GM13977 (cell line): ENCODE measurements at regions not wholly inside any gene's neighbourhood (a gene's known extent, or its start where the extent isn't known, plus 50 kb on each side); places are given as distances from the start of the nearest gene placed in this dataset.
"Not testable (repeated sequence)": the region's sequence is repeated elsewhere in the genome, so short reads cannot be mapped to it uniquely, and the experiment has no call there.

Source experiments
- DNase-seq: peaks from one replicate; pipeline ENCODE4 v3.0.0; 2012; ENCODE audit warnings: low spot score
- in situ Hi-C: fragments of 300-500 bp; cut with MboI; formaldehyde crosslinking; loops from one replicate; pipeline ENCODE4 v1.12.0; 2022; ENCODE audit warnings: low sequenced_read_pairs, low pct_unique_long_range_greater_than_20kb, mixed read lengths, inconsistent platforms; ENCODE audit not compliant: unreplicated experiment
- TF ChIP-seq, protein P1 (sequence below): IDR thresholded peaks from 2 replicates; pipeline ENCODE4 v1.5.1; 2012; ENCODE audit warnings: mild to moderate bottlenecking, control low read depth; ENCODE audit not compliant: insufficient read depth; ENCODE audit errors: extremely low read depth, missing control alignments

DNA sequence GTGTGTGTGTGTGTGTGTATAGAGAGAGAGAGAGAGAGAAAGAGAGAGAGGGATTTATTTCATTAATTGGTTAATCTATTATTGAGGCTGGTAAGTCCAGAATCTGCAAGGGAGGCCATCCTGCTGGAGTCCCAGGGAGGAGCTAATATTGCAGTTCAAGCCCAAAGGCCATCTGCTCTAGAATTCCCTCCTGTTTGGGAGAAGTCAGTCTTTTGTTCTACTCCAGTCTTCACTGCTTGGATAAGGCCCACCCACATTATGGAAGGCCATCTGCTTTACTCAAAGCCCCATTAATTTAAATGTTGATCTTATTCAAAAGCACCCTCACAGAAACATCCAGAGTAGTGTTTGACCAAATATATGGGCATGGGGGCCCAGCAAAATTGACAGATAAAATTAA lies 317.5 kb upstream of the RASGEF1B start:
- TF ChIP-seq, protein P1, sequence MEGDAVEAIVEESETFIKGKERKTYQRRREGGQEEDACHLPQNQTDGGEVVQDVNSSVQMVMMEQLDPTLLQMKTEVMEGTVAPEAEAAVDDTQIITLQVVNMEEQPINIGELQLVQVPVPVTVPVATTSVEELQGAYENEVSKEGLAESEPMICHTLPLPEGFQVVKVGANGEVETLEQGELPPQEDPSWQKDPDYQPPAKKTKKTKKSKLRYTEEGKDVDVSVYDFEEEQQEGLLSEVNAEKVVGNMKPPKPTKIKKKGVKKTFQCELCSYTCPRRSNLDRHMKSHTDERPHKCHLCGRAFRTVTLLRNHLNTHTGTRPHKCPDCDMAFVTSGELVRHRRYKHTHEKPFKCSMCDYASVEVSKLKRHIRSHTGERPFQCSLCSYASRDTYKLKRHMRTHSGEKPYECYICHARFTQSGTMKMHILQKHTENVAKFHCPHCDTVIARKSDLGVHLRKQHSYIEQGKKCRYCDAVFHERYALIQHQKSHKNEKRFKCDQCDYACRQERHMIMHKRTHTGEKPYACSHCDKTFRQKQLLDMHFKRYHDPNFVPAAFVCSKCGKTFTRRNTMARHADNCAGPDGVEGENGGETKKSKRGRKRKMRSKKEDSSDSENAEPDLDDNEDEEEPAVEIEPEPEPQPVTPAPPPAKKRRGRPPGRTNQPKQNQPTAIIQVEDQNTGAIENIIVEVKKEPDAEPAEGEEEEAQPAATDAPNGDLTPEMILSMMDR, result no peak
- in situ Hi-C loops, result no loop called here
- DNase-seq, result no peak

DNA sequence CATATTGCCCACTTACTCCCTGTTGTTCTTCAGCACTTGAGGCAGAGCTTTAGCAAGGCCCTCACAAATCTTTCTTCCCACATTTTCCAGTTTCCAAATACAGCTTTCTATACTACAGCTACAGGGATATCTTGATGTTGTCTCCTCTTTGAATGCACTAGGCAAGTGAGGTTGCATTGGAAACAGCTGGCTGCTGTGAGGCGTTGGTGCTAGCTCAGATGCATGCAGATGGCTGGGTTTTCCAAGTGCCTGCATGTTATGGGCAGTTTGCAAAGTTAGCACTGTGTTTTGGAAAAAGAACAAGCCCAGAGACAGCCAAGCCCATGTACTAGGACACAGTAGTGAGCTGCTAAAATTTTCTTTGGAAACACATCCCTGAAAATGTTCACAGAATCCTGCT lies 315.1 kb upstream of the RASGEF1B start:
- DNase-seq, result no peak
- TF ChIP-seq, protein P1, result no peak
- in situ Hi-C loops, result no loop called here

GRCh38 chr4:81786063-81786763 lies 314.5 kb upstream of the RASGEF1B start:
- TF ChIP-seq, protein P1, result no peak
- DNase-seq, result no peak
- in situ Hi-C loops, result no loop called here

DNA sequence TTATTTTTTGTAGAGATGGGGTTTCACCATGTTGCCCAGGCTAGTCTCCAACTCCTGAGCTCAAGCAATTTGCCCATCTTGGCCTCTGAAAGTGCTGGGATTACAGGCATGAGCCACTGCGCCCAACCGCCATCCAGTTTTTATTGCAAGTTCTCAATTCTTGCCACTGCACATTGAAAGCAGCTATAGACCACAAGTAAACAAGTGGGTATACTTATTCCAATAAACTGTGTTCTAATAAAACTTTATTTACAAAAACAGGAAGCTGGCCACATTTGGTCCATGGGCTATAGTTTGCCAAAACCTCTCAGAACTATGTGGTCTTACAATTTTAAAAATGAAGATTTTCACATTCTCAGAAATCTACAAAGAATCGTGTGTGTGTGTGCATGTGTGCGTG lies 313.6 kb upstream of the RASGEF1B start:
- TF ChIP-seq, protein P1, result no peak
- DNase-seq, result no peak

GRCh38 chr4:81783558-81783957 lies 311.9 kb upstream of the RASGEF1B start:
- in situ Hi-C loops, result no loop called here
- no peak for DNase-seq
- TF ChIP-seq, protein P1, result no peak

More for the DNA sequence above, 313.6 kb upstream of the RASGEF1B start:
- in situ Hi-C loops, result no loop called here

DNA sequence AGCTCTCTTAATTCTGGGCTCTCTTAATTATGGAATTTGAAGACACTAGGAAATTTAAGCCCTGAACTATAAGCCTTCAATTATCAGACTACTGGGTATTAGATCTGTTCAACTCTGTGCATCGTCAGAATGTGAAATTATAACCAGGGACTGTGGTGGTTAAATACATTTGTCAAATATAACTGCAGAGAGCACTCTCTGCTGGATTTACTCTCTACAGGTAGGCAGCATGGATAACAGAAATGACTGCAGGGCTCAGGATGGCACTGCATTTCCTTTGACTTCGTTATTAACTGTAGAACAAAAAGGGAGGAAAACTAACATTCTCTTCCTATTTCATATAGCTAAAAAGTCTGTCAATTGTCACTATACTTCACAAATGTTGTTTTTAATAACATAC lies 310.1 kb upstream of the RASGEF1B start:
- DNase-seq, result no peak
- in situ Hi-C loops, result no loop called here
- TF ChIP-seq, protein P1, result no peak

- in situ Hi-C loops, DNase-seq: not testable (repeated sequence)
These were observed 306.0 kb upstream of the RASGEF1B start for GRCh38 chr4:81777718-81778117.
